GM18505 (cell line): ENCODE measurements at regions not wholly inside any gene's neighbourhood (a gene's known extent, or its start where the extent isn't known, plus 50 kb on each side); places are given as distances from the start of the nearest gene placed in this dataset.

Experiments used
- ATAC-seq: cut with Tn5 transposase; IDR thresholded peaks from one replicate; pipeline ENCODE4 v1.9.1; 2021; ENCODE audit not compliant: unreplicated experiment
- POLR2A ChIP-seq: IDR thresholded peaks from 4 replicates; pipeline ENCODE4 v1.6.1; 2011; ENCODE audit warnings: borderline replicate concordance; ENCODE audit not compliant: insufficient read depth, insufficient read length; ENCODE audit errors: extremely low read depth

DNA sequence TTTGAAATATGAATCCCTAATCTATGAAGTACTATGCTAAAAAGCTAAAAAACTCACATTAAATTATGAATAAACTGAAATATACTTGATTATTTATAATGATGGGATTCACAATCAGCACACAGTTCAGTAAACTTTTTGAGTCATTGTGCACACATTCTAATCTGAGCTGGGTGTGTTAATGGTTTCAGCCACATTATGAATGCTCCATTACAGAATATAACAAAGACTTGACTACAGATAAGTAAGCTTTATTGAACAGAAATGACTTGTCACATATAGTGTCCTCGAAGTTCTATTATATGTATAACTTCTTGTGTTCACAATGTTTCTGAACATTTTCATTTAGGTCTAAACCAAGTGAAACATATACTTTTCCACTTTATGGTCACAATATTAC is 1649.9 kb upstream of the IGFBP7 start:
- ATAC-seq = no peak
- TF ChIP-seq POLR2A = no peak

DNA sequence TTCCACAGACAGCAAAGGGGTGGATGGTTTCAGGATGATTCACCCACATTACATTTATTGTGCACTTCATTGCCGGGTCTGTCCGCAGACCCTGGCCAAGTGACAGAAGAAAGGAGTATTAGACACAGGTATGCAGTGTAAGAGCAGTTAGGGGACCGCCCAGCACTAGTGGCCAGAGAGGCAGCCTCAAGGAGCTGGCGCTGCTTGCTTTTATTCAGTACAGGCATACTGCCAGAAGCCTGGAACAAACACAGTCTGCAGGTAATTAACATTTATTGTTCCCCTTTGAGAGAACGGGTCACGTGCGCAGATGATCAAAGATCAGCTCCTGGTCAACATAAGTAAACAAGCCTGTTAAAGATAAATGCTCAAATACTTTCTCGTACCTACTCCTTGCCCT is 1639.0 kb upstream of the IGFBP7 start:
- TF ChIP-seq POLR2A = no peak
- no peak for ATAC-seq

GRCh38 chr4:58740897-58741296 is 1630.7 kb upstream of the IGFBP7 start:
- TF ChIP-seq POLR2A = no peak
- ATAC-seq = no peak

- TF ChIP-seq POLR2A = no peak
- ATAC-seq = no peak
Observed at GRCh38 chr4:58739275-58739674, 1629.1 kb upstream of the IGFBP7 start.

GRCh38 chr4:58738375-58738774 is 1628.2 kb upstream of the IGFBP7 start:
- no peak for ATAC-seq
- no peak for TF ChIP-seq POLR2A

DNA sequence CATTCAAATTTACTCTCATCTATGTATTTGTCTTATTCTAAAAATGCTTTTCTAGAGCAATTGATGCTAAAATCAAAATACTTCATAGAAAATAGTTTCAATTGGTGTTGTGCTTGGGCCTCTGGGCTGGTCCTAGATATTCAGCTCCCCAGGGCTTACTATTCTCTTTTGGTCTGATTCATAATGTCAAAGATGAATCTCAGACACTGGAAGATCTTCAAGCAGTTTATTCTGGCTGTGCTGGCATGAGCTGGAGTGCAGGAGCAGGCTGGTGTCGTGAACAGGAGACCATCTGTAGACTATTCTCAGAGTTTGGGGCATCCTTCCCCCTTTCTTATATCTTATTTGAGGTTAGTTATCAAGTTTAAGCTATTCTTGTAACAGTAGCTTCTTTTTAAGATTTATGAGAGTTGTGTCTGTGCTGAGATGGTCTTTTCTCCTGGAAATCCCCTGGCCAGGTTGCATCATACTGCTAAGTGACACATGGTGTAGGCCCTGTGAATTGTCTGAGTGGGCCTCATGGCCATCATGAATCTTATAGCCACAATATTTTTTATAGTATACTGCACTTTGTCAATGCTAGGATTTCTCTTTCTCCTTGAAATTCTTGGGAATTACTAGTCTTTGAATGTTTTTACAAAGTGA is 1624.0 kb upstream of the IGFBP7 start:
- no peak for ATAC-seq
- no peak for TF ChIP-seq POLR2A

- no peak for ATAC-seq
- no peak for TF ChIP-seq POLR2A
Observed at GRCh38 chr4:58732973-58733372, 1622.8 kb upstream of the IGFBP7 start.

DNA sequence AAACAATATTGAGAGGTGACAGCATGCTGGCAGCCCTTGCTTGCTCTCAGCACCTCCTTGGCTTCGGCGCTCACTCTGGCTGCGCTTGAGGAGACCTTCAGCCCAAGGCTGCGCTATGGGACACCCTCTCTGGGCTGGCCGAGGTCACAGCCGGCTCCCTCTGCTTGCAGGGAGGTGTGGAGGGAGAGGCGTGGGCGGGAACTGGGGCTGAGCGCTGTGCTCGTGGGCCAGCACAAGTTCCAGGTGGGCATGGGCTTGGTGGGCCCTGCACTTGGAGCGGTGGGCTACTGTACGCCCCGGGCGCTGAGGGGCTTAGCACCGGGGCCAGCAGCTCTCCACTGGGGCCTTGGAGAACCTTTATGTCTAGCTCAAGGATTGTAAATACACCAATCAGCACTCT is 1613.8 kb upstream of the IGFBP7 start:
- TF ChIP-seq POLR2A = no peak

DNA sequence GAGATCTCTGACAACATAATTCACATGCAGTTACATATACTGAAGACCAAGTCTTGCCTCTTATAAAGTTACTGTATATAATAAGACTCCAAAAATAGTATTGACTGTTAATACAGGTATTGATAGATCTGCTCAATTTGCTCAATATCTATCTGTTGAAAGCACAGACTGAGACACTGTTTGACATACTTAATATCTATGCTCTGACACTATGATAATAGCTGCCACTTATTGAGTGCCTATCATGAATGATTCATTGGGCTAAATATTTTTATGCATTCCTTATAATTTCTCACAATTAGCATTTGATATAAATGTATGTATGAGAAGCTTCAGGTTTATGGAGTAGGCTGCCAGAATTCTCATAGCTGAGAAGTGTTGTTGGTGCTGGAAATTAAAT is 1600.9 kb upstream of the IGFBP7 start:
- TF ChIP-seq POLR2A = no peak
- no peak for ATAC-seq

More for the DNA sequence above, 1613.8 kb upstream of the IGFBP7 start:
- no peak for ATAC-seq

DNA sequence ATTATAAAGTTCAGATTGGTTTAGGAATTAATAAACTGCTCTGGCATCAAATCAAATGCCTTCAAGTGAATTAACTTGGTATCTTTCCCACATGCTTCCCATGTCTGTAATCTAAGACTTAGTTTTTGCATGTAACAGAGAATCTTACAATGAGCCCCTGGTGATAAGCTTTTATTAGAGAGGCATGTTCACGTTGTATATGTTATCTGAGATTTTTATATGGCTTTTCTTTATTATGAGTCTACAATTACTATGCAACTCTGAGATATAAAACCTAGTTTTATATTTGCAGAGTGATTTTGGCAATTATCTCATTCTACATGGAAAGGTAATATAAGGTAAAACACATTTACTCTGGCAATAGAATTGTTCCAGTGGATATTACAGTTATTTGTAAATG is 1578.4 kb upstream of the IGFBP7 start:
- no peak for ATAC-seq
- TF ChIP-seq POLR2A = no peak

GRCh38 chr4:58679886-58680285 is 1569.7 kb upstream of the IGFBP7 start:
- no peak for ATAC-seq
- TF ChIP-seq POLR2A = no peak

GRCh38 chr4:58679051-58679450 is 1568.9 kb upstream of the IGFBP7 start:
- ATAC-seq = no peak
- no peak for TF ChIP-seq POLR2A

DNA sequence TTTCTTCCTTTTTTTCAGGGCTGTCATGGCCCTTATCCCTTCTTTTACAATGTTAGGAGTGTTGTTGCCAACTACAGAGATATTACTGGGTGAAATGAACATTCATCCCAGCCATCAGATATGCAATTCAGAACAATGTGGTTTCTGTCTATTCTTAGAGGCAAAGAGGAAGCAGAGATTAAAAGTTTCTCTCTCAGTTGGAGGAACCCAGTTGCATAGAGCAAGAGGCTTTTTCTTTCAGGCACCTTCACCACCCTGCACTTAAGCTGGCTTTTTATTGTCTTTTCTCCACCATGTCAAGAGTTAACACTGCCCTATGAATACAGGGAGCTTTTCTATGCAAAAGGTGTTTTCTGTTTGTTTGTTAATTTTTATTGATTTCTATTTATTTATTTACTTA is 1559.6 kb upstream of the IGFBP7 start:
- TF ChIP-seq POLR2A = no peak
- no peak for ATAC-seq

DNA sequence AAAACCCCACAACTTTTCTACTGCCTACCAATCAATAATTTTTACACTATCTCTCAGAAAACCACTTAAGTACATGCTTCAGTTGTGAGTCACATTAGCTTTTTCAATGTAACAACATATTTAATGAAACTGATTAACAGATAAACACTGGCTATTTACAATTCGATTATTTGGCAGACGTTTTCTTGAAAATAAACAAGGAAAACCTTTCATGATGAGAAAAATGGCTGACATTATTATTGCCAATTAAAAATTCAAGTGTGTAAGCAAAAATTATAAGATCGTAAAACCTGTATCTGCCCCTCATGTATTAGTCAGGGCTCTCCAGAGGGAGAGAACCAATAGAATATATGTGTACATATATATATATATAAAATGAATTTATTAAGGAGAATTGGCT is 1555.5 kb upstream of the IGFBP7 start:
- no peak for ATAC-seq

DNA sequence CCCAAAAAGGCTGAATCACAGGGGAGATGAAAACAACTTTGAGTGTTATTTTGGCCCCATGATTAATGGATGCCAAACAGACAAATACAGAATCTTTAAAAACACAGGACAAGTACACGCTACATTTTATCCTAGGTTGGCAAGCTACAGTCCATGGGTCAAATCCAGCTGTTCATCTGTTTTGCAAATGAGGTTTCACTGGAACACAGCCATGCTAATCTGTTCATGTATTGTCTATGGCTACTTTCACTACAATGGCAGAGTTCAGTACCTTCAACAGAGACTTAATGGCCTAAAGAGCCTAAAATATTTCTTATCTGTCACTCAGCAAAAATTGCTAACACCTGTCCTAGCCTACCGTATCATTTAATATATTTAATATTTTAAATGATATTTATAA is 1548.5 kb upstream of the IGFBP7 start:
- no peak for TF ChIP-seq POLR2A
- ATAC-seq = no peak

More for the DNA sequence above, 1555.5 kb upstream of the IGFBP7 start:
- TF ChIP-seq POLR2A = no peak
